Hepatocyte (in vitro differentiated cells): ENCODE measurements at regions not wholly inside any gene's neighbourhood (a gene's known extent, or its start where the extent isn't known, plus 50 kb on each side); places are given as distances from the start of the nearest gene placed in this dataset.

Experiments used
- EZH2 ChIP-seq: fragments of 200-600 bp; sonication (generic); IDR thresholded peaks from 2 replicates; pipeline ENCODE4 v1.6.1; 2016; ENCODE audit warnings: antibody characterized with exemption, mild to moderate bottlenecking, borderline replicate concordance
- TF ChIP-seq, protein P1 (sequence below): fragments of 200-600 bp; sonication (generic); IDR thresholded peaks from 2 replicates; pipeline ENCODE4 v1.5.1; 2016; ENCODE audit warnings: antibody characterized with exemption, mild to moderate bottlenecking; ENCODE audit not compliant: poor library complexity

DNA sequence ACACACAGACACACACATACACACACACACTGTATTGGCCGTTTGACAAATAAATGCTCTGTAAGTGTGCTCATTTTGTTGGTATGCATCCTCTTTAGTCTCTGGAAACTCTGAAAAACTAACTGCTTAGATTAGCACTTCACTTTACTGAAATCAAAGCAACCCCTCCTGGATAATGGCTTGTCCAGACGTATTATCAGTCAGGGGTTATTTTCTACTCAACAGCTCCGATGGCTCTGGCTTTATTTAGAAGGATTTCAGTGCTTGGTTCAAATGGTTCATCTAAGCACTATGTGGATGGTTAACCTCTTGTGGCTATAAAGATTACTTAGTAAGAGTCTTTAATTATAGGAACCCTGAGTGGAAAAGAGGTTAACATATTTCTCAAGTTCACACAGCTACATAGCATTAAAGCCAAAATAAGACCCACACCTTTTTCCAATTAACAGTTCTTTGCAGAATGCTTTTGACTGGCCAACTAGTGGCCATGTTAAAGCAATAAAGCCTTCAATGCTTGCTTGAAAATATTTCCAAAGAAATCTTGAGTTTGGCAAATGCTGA is 516.1 kb upstream of the NAALADL2 start:
- TF ChIP-seq, protein P1, sequence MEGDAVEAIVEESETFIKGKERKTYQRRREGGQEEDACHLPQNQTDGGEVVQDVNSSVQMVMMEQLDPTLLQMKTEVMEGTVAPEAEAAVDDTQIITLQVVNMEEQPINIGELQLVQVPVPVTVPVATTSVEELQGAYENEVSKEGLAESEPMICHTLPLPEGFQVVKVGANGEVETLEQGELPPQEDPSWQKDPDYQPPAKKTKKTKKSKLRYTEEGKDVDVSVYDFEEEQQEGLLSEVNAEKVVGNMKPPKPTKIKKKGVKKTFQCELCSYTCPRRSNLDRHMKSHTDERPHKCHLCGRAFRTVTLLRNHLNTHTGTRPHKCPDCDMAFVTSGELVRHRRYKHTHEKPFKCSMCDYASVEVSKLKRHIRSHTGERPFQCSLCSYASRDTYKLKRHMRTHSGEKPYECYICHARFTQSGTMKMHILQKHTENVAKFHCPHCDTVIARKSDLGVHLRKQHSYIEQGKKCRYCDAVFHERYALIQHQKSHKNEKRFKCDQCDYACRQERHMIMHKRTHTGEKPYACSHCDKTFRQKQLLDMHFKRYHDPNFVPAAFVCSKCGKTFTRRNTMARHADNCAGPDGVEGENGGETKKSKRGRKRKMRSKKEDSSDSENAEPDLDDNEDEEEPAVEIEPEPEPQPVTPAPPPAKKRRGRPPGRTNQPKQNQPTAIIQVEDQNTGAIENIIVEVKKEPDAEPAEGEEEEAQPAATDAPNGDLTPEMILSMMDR = no peak
- no peak for TF ChIP-seq EZH2
